ENCODE measurements at regions not wholly inside any gene's neighbourhood (a gene's known extent, or its start where the extent isn't known, plus 50 kb on each side); places are given as distances from the start of the nearest gene placed in this dataset.

DNA sequence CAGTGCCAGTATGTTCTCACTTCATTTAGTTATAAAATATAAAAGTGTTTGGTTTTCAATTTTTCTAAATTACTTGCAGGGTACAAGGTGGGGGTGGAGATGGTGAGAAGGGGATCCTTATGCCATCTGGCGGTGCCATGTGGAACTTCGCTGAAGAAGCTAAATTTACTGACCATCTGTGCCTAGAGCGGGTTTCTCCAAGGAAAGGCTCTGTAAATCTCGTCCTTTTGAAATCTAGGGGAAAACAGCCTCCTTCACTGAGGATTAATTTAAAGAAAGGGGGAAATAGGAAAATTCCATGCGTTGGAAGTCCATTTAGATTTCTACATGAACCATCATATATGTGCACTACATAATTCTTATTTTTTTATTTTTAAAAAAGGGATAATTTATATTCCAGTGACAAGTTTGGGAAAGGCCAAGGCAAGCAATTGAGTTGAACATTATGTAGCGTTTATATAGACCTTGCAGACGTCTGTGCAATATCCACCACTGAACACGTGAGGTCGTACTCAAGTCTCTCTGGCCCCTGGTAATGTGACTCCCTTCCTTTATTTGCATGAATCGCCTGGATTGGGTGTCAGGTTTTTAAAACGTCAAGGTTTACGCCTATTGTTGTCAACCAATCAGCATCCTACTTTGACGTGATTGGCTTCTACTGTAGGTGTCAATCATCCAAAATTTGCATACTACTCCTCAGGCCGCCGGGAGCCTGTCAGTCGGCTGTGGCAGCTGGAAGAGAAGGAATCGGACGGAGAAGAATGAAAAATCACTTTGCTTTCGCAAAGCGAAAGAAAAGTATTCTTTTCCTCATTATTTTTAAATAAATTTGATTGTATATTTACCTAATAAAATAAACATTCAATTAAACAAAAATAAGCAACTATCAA is 297.1 kb upstream of the NFE2L3 start:
- H3K4me3 ChIP-seq (replicated peaks in 1 of 3) = no peak overlapping the region
- TF ChIP-seq, protein P1, sequence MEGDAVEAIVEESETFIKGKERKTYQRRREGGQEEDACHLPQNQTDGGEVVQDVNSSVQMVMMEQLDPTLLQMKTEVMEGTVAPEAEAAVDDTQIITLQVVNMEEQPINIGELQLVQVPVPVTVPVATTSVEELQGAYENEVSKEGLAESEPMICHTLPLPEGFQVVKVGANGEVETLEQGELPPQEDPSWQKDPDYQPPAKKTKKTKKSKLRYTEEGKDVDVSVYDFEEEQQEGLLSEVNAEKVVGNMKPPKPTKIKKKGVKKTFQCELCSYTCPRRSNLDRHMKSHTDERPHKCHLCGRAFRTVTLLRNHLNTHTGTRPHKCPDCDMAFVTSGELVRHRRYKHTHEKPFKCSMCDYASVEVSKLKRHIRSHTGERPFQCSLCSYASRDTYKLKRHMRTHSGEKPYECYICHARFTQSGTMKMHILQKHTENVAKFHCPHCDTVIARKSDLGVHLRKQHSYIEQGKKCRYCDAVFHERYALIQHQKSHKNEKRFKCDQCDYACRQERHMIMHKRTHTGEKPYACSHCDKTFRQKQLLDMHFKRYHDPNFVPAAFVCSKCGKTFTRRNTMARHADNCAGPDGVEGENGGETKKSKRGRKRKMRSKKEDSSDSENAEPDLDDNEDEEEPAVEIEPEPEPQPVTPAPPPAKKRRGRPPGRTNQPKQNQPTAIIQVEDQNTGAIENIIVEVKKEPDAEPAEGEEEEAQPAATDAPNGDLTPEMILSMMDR (IDR thresholded peaks at IDR 0.05) = peak; percentile 19 to 60 (median 36)
- peak in 1 of 2 donors; percentile 42 for TF ChIP-seq POLR2A (IDR thresholded peaks at IDR 0.05)
- H3K4me1 ChIP-seq = peaks cover 16 to 23% of the 10 kb centered on the region in 2 donors
- no peak for DNase-seq
- intact Hi-C loops (cut with DNase I) = loop anchor here (5.0 to 10.0 kb wide), 5 partner anchors 133 to 1310 kb away; partner anchors contain the start of gene HOXA9
- H3K9me3 ChIP-seq = no peaks in the 10 kb centered on the region
- peaks cover 66% of the 10 kb centered on the region for H3K27me3 ChIP-seq
- H3K36me3 ChIP-seq = no peaks in the 10 kb centered on the region
- 11% methylated on average over 20 of the region's 20 CpGs for WGBS, 2 donors
- H3K27ac ChIP-seq = peak overlapping the region in 1 of 3 donors; percentile 11

GRCh38 chr7:25855854-25856782 is 295.9 kb upstream of the NFE2L3 start:
- TF ChIP-seq POLR2A (IDR thresholded peaks at IDR 0.05) = no peak
- TF ChIP-seq, protein P1 (IDR thresholded peaks at IDR 0.05) = no peak
- H3K27me3 ChIP-seq = peaks cover 78% of the 10 kb centered on the region
- peaks cover 16 to 21% of the 10 kb centered on the region in 2 donors for H3K4me1 ChIP-seq
- H3K4me3 ChIP-seq (replicated peaks in 1 of 3) = peak overlapping the region in 1 of 3 donors; percentile 12
- no peak for DNase-seq
- WGBS, 2 donors = 22 to 26% methylated on average over 22 of the region's 22 CpGs
- intact Hi-C loops (cut with DNase I) = loop anchor here (10.0 kb wide), 2 partner anchors 461 to 1309 kb away; partner anchors contain the start of gene HOXA9
- H3K27ac ChIP-seq = peak overlapping the region in 1 of 3 donors; percentile 15
- H3K9me3 ChIP-seq = no peaks in the 10 kb centered on the region
- H3K36me3 ChIP-seq = no peaks in the 10 kb centered on the region

DNA sequence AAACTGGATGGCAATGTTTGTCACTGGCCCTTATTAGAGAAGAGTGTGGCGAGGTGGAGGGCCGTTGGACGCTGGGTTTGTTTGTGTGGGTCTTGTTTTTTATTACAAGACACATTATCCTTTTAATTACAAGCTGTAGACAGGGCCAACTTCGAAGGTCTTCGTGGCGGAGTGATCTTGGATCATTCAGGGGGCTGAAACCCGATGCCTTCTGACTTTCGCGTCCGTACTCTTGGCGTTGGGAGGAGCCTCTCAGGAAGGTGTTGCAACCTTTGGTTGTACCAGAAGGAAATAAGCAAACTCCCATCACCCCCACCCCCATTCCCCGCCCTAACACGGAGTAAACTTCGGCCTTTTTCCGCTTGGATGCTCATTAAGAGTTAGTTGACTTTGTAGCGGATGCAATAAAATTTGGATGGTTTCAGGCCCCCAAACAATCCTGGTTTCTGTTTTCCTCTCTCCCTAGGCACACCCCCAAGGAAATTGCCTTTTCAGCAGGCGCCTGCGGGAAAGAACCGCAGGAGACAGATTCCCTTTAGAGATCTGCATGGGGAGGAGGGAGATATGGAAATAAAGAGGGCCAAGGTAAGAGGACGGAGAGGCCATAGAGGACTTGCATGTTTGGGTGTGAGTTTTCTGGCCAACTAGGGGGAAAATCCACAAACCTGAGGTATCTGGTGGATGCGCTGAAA is 294.5 kb upstream of the NFE2L3 start:
- H3K27me3 ChIP-seq = peaks cover 85% of the 10 kb centered on the region
- peaks cover 4 to 8% of the 10 kb centered on the region in 2 donors for H3K4me1 ChIP-seq
- H3K27ac ChIP-seq = no peak overlapping the region
- H3K9me3 ChIP-seq = no peaks in the 10 kb centered on the region
- WGBS, 2 donors = 13 to 19% methylated on average over 21 of the region's 21 CpGs
- no peaks in the 10 kb centered on the region for H3K36me3 ChIP-seq
- H3K4me3 ChIP-seq (replicated peaks in 1 of 3) = no peak overlapping the region
- intact Hi-C loops (cut with DNase I) = loop anchor here (10.0 kb wide), 2 partner anchors 463 to 1307 kb away; partner anchors contain the start of gene HOXA9
- no peak for DNase-seq
- no peak for TF ChIP-seq POLR2A (IDR thresholded peaks at IDR 0.05)
- TF ChIP-seq, protein P1 (IDR thresholded peaks at IDR 0.05) = no peak

DNA sequence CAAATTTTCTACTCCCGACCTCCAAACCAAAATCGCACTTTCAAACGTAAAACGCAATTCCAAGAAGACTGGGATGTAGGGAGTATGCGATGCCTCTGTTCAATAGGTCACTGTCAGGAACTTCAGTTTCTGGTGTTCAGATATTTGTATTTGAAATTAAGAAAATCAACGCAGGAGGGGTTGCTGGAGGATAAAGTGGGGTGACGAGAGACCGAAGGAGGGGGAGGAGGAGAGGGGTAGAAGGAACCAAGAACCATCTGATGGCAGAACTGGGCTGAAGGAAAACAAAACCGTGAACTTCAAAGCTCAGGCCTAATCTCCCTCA is 293.8 kb upstream of the NFE2L3 start:
- H3K27ac ChIP-seq = no peak overlapping the region
- DNase-seq = no peak
- no peaks in the 10 kb centered on the region for H3K9me3 ChIP-seq
- intact Hi-C loops (cut with DNase I) = loop anchor here (10.0 kb wide), 2 partner anchors 463 to 1307 kb away; partner anchors contain the start of gene HOXA9
- H3K4me1 ChIP-seq = peaks cover 3 to 5% of the 10 kb centered on the region in 2 donors
- TF ChIP-seq, protein P1 (IDR thresholded peaks at IDR 0.05) = no peak
- no peak for TF ChIP-seq POLR2A (IDR thresholded peaks at IDR 0.05)
- no peaks in the 10 kb centered on the region for H3K36me3 ChIP-seq
- 22 to 26% methylated on average over 9 of the region's 9 CpGs for WGBS, 2 donors
- H3K27me3 ChIP-seq = peaks cover 85% of the 10 kb centered on the region
- no peak overlapping the region for H3K4me3 ChIP-seq (replicated peaks in 1 of 3)
